ENCODE measurements at regions not wholly inside any gene's neighbourhood (a gene's known extent, or its start where the extent isn't known, plus 50 kb on each side); places are given as distances from the start of the nearest gene placed in this dataset.

- 61 to 79% (median 67%) methylated on average over 3 of the region's 3 CpGs for WGBS, 3 donors
- Histone ChIP-seq H3K36me3 (no peaks in the 10 kb centered on the region), H3K9me3 (no peaks in the 10 kb centered on the region), H3K27me3 (no peaks in the 10 kb centered on the region), H3K4me1 (ENCODE audit: insufficient read depth) (no peaks in the 10 kb centered on the region), H3K4me3 (no peak overlapping the region), H3K27ac (no peak overlapping the region)
- intact Hi-C loops (cut with DNase I) = no loop called here
- TF ChIP-seq POLR2A (IDR thresholded peaks at IDR 0.05) (no peak), EP300 (IDR thresholded peaks at IDR 0.05) (no peak), CTCF (IDR thresholded peaks at IDR 0.05) (no peak)
- DNase-seq = no peak
Measured at GRCh38 chr1:29695036-29695435, 458.7 kb downstream of the PTPRU start.

DNA sequence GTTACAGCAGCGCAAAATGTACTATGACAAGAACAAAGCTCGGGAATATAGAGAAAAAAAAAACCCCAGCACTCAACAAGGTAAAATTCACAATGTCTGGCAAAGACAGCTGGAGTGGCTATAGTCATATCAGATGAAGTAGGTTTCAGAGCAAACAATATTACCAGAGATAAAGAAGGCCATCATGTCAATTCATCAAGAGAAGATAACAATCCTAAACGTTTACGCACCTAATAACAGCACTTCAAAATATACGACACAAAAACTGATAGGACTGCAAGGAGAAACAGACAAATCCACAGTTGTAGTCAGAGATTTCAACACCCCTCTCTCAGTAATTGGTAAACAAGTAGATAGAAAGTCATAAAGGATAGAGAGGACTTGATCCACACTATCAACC lies 455.2 kb downstream of the PTPRU start:
- 69 to 75% (median 72%) methylated on average over 5 of the region's 5 CpGs for WGBS, 3 donors
- Histone ChIP-seq H3K9me3 (no peaks in the 10 kb centered on the region), H3K36me3 (no peaks in the 10 kb centered on the region), H3K27me3 (no peaks in the 10 kb centered on the region), H3K27ac (no peak overlapping the region), H3K4me1 (ENCODE audit: insufficient read depth) (no peaks in the 10 kb centered on the region), H3K4me3 (no peak overlapping the region)
- intact Hi-C loops (cut with DNase I) = no loop called here
- no peak for DNase-seq
- no peak for TF ChIP-seq CTCF (IDR thresholded peaks at IDR 0.05)
- TF ChIP-seq POLR2A (IDR thresholded peaks at IDR 0.05) = no peak
- TF ChIP-seq EP300 (IDR thresholded peaks at IDR 0.05) = no peak

DNA sequence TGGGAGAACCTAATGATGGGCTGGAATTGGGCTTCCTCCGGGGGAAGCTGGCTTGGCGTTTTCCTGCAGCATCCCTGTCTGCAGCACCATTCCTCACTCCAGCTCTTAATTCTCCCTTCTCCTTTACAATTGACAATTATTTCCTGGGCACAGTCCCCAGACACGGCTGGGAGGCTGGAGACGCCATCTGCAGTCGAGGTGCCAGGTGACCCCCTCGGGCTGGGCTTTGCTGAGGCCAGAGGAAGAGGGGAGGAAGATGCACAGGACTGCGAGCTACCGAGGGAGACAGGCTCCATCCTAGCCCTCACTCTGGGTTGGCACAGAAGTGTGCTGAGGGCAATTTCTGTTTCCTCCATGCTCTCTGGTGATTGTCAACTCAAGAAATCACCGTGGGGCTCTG lies 453.8 kb downstream of the PTPRU start:
- no peaks in the 10 kb centered on the region for H3K27me3 ChIP-seq
- 56 to 60% (median 57%) methylated on average over 9 of the region's 9 CpGs for WGBS, 3 donors
- no peaks in the 10 kb centered on the region for H3K4me1 ChIP-seq (ENCODE audit: insufficient read depth)
- no peak overlapping the region for H3K27ac ChIP-seq
- no peaks in the 10 kb centered on the region for H3K36me3 ChIP-seq
- H3K9me3 ChIP-seq = no peaks in the 10 kb centered on the region
- H3K4me3 ChIP-seq = no peak overlapping the region
- DNase-seq = no peak
- TF ChIP-seq POLR2A (IDR thresholded peaks at IDR 0.05) = no peak
- TF ChIP-seq CTCF (IDR thresholded peaks at IDR 0.05) = no peak
- no peak for TF ChIP-seq EP300 (IDR thresholded peaks at IDR 0.05)
- intact Hi-C loops (cut with DNase I) = no loop called here

- no peak for DNase-seq
- no peaks in the 10 kb centered on the region for H3K36me3 ChIP-seq
- TF ChIP-seq EP300 (IDR thresholded peaks at IDR 0.05) (no peak), POLR2A (IDR thresholded peaks at IDR 0.05) (no peak), CTCF (IDR thresholded peaks at IDR 0.05) (no peak)
- H3K27me3 ChIP-seq = no peaks in the 10 kb centered on the region
- H3K27ac ChIP-seq = no peak overlapping the region
- no peaks in the 10 kb centered on the region for H3K9me3 ChIP-seq
- intact Hi-C loops (cut with DNase I) = no loop called here
- H3K4me3 ChIP-seq = no peak overlapping the region
- H3K4me1 ChIP-seq (ENCODE audit: insufficient read depth) = no peaks in the 10 kb centered on the region
- 61 to 65% (median 63%) methylated on average over 12 to 13 of the region's 13 CpGs for WGBS, 3 donors
Measured at GRCh38 chr1:29689372-29690030, 453.2 kb downstream of the PTPRU start.

All from ovary (tissue), 7 donors.